HAP-1 (cell line): ENCODE measurements at regions not wholly inside any gene's neighbourhood (a gene's known extent, or its start where the extent isn't known, plus 50 kb on each side); places are given as distances from the start of the nearest gene placed in this dataset.

Source experiments
- DNase-seq, 2 experiments: peaks; one replicate each; pipeline ENCODE4 v3.0.0-alpha.2; 2016 to 2020; ENCODE audit warnings: low spot score in 2 of 2
- H3K27me3 ChIP-seq: fragments of 250-450 bp; sonication (Bioruptor Pico); 2 replicates; pipeline ENCODE4 v1.5.1; 2020; ENCODE audit warnings: low read depth, mild to moderate bottlenecking, moderate library complexity
- H3K36me3 ChIP-seq: fragments of 250-450 bp; sonication (Bioruptor Pico); replicated peaks from 2 replicates; pipeline ENCODE4 v1.5.1; 2020; ENCODE audit warnings: mild to moderate bottlenecking
- H3K4me1 ChIP-seq: fragments of 250-450 bp; sonication (Bioruptor Pico); 2 replicates; pipeline ENCODE4 v1.5.1; 2020; ENCODE audit warnings: mild to moderate bottlenecking
- H3K4me3 ChIP-seq: fragments of 250-450 bp; sonication (Bioruptor Pico); 2 replicates; pipeline ENCODE4 v1.5.1; 2020; ENCODE audit warnings: mild to moderate bottlenecking, moderate library complexity
- H3K9me3 ChIP-seq: fragments of 250-450 bp; sonication (Bioruptor Pico); 2 replicates; pipeline ENCODE4 v1.5.1; 2020; ENCODE audit warnings: mild to moderate bottlenecking, moderate library complexity
- in situ Hi-C: fragments of 300-500 bp; cut with MboI; formaldehyde crosslinking; loops from 3 replicates; pipeline ENCODE4 v1.14.3; 2020; ENCODE audit warnings: low sequenced_read_pairs, inconsistent platforms, mixed read lengths

- in situ Hi-C loops = no loop called here
- H3K27me3 ChIP-seq = no peaks in the 10 kb centered on the region
These were observed 344.6 kb upstream of the DCBLD2 start for GRCh38 chr3:99246010-99246654.

GRCh38 chr3:99242271-99242670, 340.8 kb upstream of the DCBLD2 start:
- DNase-seq = no peak

More at GRCh38 chr3:99246010-99246654, 344.6 kb upstream of the DCBLD2 start:
- Histone ChIP-seq H3K4me3 (no peak overlapping the region), H3K9me3 (no peaks in the 10 kb centered on the region), H3K4me1 (no peaks in the 10 kb centered on the region), H3K36me3 (no peaks in the 10 kb centered on the region)
- DNase-seq = no peak

GRCh38 chr3:99240700-99241099, 339.2 kb upstream of the DCBLD2 start:
- Histone ChIP-seq H3K9me3 (no peaks in the 10 kb centered on the region), H3K27me3 (no peaks in the 10 kb centered on the region), H3K4me3 (no peak overlapping the region), H3K36me3 (no peaks in the 10 kb centered on the region), H3K4me1 (no peaks in the 10 kb centered on the region)
- in situ Hi-C loops = no loop called here
- no peak for DNase-seq

More at GRCh38 chr3:99242271-99242670, 340.8 kb upstream of the DCBLD2 start:
- no peaks in the 10 kb centered on the region for H3K27me3 ChIP-seq
- H3K4me3 ChIP-seq = no peak overlapping the region
- in situ Hi-C loops = no loop called here
- no peaks in the 10 kb centered on the region for H3K36me3 ChIP-seq
- no peaks in the 10 kb centered on the region for H3K4me1 ChIP-seq
- H3K9me3 ChIP-seq = no peaks in the 10 kb centered on the region

- Histone ChIP-seq H3K4me1 (no peaks in the 10 kb centered on the region), H3K9me3 (no peaks in the 10 kb centered on the region), H3K27me3 (no peaks in the 10 kb centered on the region), H3K4me3 (no peak overlapping the region), H3K36me3 (no peaks in the 10 kb centered on the region)
- no peak for DNase-seq
- in situ Hi-C loops = no loop called here
These were observed 335.1 kb upstream of the DCBLD2 start for GRCh38 chr3:99236576-99236975.

GRCh38 chr3:99232696-99233095, 331.2 kb upstream of the DCBLD2 start:
- Histone ChIP-seq H3K27me3 (no peaks in the 10 kb centered on the region), H3K4me1 (no peaks in the 10 kb centered on the region), H3K36me3 (no peaks in the 10 kb centered on the region), H3K4me3 (no peak overlapping the region), H3K9me3 (no peaks in the 10 kb centered on the region)
- in situ Hi-C loops = no loop called here
- no peak for DNase-seq

GRCh38 chr3:99218468-99218867, 317.0 kb upstream of the DCBLD2 start:
- no peaks in the 10 kb centered on the region for H3K4me1 ChIP-seq
- no peaks in the 10 kb centered on the region for H3K36me3 ChIP-seq
- H3K27me3 ChIP-seq = no peaks in the 10 kb centered on the region
- no peak overlapping the region for H3K4me3 ChIP-seq
- in situ Hi-C loops = no loop called here
- H3K9me3 ChIP-seq = no peaks in the 10 kb centered on the region
- DNase-seq = no peak

GRCh38 chr3:99212969-99213368, 311.5 kb upstream of the DCBLD2 start:
- DNase-seq = no peak
- Histone ChIP-seq H3K9me3 (no peaks in the 10 kb centered on the region), H3K36me3 (no peaks in the 10 kb centered on the region), H3K27me3 (no peaks in the 10 kb centered on the region), H3K4me3 (no peak overlapping the region), H3K4me1 (no peaks in the 10 kb centered on the region)
- in situ Hi-C loops = no loop called here

GRCh38 chr3:99211309-99211708, 309.8 kb upstream of the DCBLD2 start:
- Histone ChIP-seq H3K4me1 (no peaks in the 10 kb centered on the region), H3K27me3 (no peaks in the 10 kb centered on the region), H3K9me3 (no peaks in the 10 kb centered on the region), H3K4me3 (no peak overlapping the region), H3K36me3 (no peaks in the 10 kb centered on the region)
- in situ Hi-C loops = no loop called here
- DNase-seq = no peak

- no peaks in the 10 kb centered on the region for H3K27me3 ChIP-seq
- no peaks in the 10 kb centered on the region for H3K4me1 ChIP-seq
- no peak for DNase-seq
- H3K4me3 ChIP-seq = no peak overlapping the region
- no peaks in the 10 kb centered on the region for H3K9me3 ChIP-seq
- H3K36me3 ChIP-seq = no peaks in the 10 kb centered on the region
- in situ Hi-C loops = no loop called here
These were observed 297.5 kb upstream of the DCBLD2 start for GRCh38 chr3:99199021-99199420.

GRCh38 chr3:99191186-99191585, 289.7 kb upstream of the DCBLD2 start:
- H3K4me1 ChIP-seq = no peaks in the 10 kb centered on the region
- H3K27me3 ChIP-seq = no peaks in the 10 kb centered on the region
- no peaks in the 10 kb centered on the region for H3K36me3 ChIP-seq
- DNase-seq = no peak
- in situ Hi-C loops = no loop called here
- H3K4me3 ChIP-seq = no peak overlapping the region
- H3K9me3 ChIP-seq = no peaks in the 10 kb centered on the region

GRCh38 chr3:99188936-99189335, 287.4 kb upstream of the DCBLD2 start:
- no peaks in the 10 kb centered on the region for H3K27me3 ChIP-seq
- DNase-seq = no peak
- H3K4me3 ChIP-seq = no peak overlapping the region
- in situ Hi-C loops = no loop called here
- H3K4me1 ChIP-seq = no peaks in the 10 kb centered on the region
- no peaks in the 10 kb centered on the region for H3K9me3 ChIP-seq
- H3K36me3 ChIP-seq = no peaks in the 10 kb centered on the region

- Histone ChIP-seq H3K9me3 (no peaks in the 10 kb centered on the region), H3K4me3 (no peak overlapping the region), H3K36me3 (no peaks in the 10 kb centered on the region), H3K4me1 (no peaks in the 10 kb centered on the region), H3K27me3 (no peaks in the 10 kb centered on the region)
- in situ Hi-C loops = no loop called here
- no peak for DNase-seq
These were observed 284.5 kb upstream of the DCBLD2 start for GRCh38 chr3:99186016-99186415.

GRCh38 chr3:99176169-99176964, 274.9 kb upstream of the DCBLD2 start:
- no peak for DNase-seq
- no peaks in the 10 kb centered on the region for H3K4me1 ChIP-seq
- H3K4me3 ChIP-seq = no peak overlapping the region
- no peaks in the 10 kb centered on the region for H3K27me3 ChIP-seq
- no peaks in the 10 kb centered on the region for H3K36me3 ChIP-seq
- in situ Hi-C loops = loop anchor here (10.0 kb wide), 2 partner anchors 152 to 362 kb away; no protein-coding TSS in a partner anchor
- H3K9me3 ChIP-seq = no peaks in the 10 kb centered on the region

- H3K4me1 ChIP-seq = no peaks in the 10 kb centered on the region
- in situ Hi-C loops = loop anchor here (10.0 kb wide), 2 partner anchors 151 to 361 kb away; no protein-coding TSS in a partner anchor
- no peaks in the 10 kb centered on the region for H3K9me3 ChIP-seq
- DNase-seq = no peak
- H3K27me3 ChIP-seq = no peaks in the 10 kb centered on the region
- no peaks in the 10 kb centered on the region for H3K36me3 ChIP-seq
- H3K4me3 ChIP-seq = no peak overlapping the region
These were observed 273.8 kb upstream of the DCBLD2 start for GRCh38 chr3:99175276-99175812.
